NCI-H1105 (cell line): ENCODE measurements at regions not wholly inside any gene's neighbourhood (a gene's known extent, or its start where the extent isn't known, plus 50 kb on each side); places are given as distances from the start of the nearest gene placed in this dataset.

ENCODE experiments used
- DNase-seq: peaks from one replicate; lab custom pipeline; 2025; lab: John Stamatoyannopoulos, UW

DNA sequence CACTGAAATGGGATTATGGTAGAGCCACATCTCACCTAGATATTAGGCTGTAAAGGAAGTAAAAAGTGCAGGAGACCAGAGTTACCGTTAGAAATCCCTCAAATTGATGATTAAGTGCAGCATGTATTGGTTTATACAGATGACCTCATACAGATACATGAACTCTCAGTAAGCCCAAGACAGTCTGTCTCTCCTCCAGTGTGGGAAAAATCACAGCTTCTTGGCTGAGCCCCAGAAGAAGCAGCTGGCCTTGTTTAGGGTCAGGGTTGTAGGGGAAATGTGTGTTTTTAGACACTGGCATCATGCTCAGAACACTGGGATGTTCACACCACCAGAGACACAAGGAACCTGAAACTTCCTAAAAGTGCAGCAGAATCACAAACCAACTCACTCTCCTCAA is 135.9 kb downstream of the KATNIP start:
- DNase-seq = no peak

DNA sequence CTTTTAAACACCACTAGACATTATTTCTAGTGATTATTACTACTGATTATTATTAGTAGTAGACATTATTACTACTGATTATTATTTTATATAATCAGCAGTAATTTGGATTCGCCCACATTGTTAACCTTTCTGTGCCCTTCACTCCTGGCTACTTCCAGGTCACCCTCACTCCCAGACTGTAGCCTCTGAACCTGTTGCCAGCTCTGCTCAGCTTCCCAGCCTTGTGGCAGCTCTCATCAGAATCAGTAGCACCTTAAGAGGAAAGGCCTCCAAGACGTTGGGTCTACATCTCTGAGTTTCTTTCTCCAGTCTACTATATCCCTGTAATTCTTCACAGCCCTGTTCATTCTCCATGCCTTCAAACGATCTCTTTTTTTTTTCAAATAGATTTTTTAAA is 137.0 kb downstream of the KATNIP start:
- DNase-seq = no peak

DNA sequence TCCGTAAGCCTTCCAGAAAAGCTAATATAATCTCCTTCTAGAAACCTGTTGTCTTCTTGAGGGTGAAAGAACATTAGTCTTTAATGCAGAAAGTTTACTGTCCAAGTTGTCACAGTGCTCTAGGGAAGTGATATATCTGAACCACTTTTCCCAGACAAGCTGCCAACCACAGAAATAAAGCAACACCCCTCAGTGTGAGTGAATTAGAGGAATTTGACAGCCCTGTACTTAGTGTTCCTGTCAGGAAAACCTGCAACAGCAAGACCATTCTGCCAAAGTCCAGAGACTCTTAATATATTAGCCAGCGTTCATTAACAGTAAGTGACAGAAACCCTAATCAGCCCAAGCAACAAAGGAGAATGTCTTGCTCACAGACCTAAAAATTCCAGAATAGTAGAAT is 137.7 kb downstream of the KATNIP start:
- no peak for DNase-seq

DNA sequence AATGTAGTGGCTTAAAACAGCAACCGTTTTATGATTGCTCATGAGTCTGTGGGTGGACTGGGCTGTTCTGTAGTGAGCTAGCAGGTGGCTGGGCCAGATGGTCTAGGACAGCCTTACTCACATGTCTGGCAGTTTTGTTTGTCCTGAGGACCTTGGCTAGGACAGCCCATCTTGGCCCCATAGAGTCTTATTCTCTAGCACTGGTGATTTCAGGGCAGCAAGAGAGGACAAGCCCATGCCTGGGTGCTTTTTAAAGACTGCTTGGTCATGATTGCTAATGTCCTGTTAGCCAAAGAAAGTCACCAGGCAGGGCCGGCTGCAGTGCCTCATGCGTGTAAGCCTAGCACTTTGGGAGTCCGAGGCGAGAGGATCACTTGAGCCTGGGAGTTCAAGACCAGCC is 139.8 kb downstream of the KATNIP start:
- DNase-seq = no peak

DNA sequence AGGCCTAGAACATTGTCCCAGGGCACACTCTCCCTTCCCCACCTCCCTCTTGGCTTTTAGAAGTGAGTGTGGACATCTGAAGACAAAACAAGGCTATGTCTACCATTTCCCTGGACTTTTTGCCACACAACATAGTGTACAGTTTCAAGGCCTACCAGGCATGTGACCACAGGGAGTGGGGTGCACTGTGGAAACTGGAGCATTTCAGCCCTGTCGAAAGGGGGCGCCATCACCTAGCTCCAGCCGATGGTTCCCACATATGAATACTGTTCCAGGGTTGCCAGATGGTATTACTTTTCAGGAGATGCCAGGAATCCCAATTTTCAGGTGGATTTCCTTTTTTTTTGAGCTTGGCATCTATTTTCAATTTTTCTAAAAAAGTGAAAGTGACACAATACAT is 140.7 kb downstream of the KATNIP start:
- no peak for DNase-seq

DNA sequence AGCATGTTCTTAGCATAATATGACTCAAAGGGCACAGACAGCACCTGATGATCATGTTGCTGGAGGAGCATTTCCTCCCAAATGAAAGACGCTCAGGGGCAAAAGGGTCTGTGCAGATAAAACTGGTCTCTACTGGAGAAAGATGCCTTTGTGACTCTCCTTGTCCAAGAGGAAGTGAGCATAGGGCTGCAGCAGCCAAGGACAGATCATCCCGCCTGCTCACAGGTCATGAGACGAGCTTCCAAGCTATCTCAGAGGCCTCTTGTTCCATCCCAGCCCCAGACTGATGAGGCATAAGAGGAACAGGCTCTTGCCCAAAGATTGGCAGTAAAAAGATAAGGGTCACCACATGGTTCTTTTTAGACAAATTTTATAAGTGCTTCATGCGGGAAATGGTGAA is 141.8 kb downstream of the KATNIP start:
- no peak for DNase-seq

DNA sequence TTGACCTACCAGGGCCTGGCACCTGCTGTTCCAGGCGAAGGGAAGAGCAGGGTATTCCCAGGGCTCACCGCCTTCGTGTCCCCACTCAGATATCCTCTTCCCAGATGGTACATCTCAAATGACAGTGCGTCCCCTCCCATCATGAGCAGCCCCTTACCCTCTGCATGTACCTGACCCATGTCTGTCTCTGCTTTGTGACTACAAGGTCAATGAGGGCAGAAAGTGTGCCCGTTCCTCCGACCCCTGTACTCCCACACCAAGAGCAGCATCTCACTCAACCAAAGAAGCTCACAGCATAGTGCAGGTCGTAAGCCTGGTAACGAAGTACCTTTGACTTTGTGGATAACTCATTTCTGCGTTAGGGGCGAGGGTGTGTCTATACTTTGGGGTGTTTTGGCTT is 142.6 kb downstream of the KATNIP start:
- no peak for DNase-seq

DNA sequence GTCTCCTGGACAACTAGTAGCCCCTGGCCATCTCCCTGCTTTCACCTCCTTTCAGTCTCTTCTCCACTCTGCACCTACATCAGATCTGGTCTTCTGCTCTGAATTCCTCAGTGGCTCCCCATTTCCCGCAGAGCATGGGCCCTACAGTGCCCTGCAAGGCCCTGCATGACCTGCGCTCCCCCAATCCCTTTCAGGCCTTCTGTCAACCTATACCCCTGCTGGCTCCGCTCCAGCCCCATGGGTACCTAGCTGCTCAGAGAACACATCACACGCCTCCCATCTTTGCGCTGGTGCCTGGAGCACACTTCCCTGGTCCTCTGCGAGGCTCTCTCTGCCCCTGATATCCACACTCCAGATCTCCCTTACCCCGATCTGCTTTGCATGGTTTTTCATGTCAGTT is 145.2 kb downstream of the KATNIP start:
- no peak for DNase-seq

DNA sequence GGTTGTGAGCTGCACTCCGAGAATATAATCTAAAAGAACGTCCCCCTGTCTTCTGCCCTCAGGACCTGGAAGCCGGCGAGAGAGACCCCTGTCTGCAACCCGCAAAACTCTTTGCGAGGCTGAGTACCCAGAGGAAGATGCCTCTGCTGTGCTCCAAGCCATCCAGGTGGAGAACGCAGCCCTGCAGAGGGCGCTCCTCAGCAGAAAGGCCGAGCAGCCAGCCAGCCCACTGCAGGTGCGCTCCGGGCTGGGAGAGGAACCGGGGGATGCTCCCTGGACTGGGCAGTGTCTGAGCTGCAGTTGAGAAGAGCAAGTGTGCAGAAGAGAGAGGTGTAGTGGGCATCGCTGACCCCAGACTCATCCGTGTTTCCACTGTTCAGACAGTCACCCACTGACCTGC is 148.3 kb downstream of the KATNIP start:
- no peak for DNase-seq

DNA sequence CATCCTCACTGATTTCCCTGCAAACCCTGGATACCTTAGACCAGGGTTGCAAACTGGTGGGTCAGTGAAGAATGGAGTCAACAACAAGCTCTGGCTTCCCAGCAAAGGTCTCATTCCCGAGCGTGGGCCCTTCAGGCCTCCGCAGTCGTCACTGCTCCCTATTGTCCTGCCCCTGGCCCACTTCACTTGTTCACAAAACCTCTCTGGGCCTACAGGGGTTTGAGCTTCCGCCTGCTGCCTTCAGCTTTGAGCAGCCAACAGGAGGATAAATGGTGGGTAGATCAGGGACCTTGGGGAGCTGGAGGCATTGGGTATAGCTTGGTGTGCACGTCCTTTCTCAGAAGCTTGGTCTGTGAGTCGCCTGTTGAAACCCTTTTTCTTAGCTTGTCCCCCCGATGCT is 148.8 kb downstream of the KATNIP start:
- no peak for DNase-seq

DNA sequence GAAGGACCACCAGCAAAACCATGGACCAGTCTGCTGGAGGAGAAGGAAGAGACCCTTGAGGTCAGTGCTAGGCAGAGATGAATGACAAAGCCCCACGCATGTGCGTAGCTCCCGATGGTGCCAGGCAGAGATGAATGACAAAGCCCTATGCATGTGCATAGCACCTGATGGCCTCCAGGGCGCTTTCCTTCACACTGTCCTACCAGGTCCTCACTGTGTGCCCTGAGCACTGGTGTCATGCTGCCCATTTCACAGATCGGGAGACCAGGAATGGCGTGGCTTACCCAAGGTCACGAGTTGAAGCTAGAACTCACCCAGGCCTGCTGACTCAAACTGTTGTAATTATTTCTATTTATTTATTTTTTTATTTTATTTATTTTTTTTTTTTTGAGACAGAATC is 149.6 kb downstream of the KATNIP start:
- DNase-seq = no peak

DNA sequence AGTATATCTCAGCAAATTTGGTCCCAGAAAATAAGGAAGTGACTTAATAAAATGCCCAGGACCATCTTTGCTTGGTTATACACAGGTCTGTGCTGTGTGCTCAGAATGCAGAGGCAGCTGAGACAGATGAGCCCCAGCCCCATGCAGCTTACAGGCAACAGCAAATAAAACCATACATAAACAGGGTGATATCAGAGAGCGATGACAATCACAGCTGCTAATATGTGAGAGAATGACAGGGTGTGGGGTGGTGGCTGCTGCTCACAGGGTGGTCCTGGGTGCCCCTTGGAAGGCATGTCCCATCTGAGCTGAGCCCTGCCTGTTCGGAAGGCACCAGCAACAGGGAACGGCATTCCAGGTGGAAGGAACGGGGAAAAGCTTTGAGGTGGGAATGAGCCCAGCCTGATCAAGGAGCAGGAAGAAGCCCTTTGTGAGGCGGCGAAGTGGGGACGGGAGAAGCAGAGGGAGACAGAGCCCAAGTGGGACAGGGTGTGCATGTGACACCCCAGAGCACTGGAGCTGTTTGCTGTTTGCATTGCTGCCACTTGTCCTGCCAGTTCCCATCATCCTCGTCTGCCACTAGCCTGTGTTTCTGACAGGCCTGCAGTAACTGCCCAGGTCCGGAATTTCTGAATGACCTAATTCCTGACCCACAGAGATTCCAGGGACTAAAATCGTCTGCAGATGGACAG is 150.5 kb downstream of the KATNIP start:
- DNase-seq = no peak

DNA sequence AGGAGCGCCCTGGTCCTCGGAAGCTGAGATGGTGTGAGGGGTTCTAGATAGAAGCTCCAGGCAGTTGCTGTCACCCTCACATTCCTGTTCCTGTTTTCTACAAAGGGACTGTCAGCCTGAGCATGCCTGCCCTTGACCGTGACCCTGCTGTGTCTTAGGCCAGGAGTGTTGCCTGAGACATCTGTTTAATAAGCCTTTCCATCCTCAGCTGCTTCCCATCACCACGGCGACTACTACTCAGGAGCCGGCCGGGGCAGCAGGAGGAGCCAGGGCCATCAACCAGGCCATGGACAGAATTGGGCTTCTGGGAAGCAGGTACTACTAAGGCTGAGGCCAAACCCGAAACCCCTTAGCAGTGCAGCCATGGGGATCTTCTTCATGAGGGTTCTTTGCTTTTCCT is 151.4 kb downstream of the KATNIP start:
- DNase-seq = no peak

DNA sequence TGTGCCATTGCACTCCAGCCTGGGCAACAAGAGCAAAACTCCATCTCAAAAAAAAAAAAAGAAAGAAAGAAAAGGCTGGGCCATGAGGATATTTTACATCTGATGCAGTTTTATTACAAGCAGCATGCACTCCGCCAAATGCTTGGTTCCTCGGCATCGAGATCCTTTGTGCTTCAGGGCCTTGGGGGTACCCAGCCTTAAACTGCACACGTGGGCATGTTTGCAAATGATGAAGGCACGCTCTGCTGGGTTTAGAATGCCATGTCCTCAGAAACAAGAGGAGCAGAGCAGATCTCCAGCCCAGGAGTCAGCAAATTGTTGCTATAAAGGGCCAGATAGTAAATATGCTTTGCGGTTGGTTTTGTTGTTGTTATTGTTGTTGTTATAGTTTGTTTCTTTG is 153.2 kb downstream of the KATNIP start:
- DNase-seq = no peak

DNA sequence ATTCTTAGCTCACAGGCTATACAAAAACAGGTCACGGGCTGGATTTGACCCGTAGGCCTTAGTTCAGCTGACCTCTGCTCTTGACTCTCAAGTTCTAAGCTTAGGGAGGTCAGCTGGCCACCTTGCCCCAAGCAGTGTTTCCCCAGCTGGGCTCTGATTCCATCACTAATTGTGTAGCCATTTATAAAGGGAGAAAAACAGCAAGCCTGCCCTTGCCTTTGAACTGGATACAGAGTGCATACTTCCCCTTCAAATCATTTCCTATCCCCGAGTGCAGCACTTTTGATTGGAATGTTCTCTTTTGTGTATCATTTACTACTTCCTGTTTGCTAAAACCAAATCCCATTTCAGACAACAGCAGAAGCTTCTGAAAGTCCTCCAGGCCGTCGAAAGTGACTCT is 153.6 kb downstream of the KATNIP start:
- DNase-seq = no peak

DNA sequence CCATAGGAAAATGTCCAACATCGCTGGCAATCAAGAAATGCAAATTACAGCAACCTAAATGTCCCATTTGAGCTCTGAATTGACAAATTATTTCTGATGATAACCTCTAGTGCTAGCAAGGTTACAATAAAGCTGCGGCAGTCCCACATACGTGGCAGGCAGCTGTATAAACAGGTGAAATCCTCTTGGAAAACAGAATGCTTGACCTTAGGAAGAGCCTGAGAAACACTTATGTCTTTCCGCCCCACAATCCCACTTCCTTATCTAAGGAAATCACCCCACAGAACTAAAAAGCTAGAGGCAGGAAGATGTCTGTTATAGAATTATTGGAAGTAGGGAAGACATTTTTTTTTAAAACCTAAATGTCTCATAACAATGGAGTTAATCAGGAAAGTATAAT is 154.3 kb downstream of the KATNIP start:
- no peak for DNase-seq

DNA sequence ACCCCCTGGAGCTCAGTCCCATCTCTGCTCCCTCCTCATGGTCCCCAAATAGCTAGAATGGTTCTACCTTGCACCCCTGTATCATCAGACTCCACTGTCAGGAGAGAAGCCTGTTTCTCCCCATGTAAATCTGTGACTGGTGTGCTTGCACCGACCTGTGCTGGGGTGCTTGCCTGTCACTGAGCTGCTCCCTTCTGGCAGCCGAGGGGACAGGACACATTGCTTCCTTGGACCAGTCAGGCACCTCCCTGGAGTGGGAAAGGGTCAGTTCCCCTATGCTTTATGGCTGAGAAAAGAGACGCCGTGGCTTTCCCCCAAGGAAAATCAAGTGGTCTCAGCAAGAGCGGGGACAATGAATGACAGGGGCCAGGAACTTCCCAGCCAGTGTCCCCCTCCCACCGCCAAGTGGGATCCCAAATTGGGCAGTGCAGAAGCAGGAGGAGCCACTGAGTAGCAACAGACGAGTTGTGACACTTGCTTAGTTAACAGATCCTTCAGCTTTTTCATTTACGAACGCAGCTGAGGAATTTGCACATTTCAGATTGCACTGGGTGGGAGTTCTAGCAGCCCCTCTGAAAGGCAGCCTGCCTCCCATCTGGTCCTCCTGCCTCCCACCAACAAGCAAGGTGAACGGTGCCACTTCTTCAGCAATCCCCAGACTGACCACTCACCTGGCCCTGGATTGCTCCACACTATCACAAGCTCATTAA is 156.4 kb downstream of the KATNIP start:
- no peak for DNase-seq

DNA sequence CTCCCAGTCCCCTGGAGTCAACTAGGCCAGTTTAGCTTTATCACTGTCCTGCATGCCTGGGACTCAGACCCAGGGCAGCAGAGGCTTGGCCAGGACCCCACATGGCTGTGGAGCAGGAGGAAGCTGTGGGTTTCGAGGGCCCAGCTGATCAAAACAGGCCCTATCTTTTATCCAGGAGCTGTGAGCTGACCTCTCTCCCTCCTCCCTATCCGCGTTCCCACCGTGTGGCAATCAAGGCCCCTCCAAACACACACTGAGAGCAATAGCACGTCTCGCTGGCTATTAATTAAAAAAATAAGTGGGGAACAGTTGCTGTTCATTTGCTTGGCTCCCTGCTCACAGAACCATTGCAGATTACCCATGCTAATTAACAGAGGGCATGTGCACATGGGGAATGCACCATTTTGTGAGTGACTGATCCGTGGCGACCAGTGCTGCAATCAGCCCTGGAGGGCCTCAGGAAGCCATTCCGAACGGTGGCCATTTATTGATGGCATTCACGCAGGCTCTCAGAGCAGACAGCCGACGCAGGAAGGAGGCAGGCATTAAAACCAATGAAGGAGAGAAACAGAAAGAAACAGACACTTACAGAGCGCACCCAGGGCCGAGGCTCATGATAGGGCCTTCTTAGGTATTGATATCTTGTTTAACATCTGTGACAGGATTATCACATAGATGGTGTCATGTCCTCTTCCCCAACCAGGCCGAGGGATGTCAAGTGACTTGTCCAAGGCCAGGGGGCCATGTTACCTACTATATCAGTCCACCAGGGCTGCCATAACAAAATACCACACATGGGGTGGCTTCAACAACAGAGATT is 157.1 kb downstream of the KATNIP start:
- DNase-seq = no peak

DNA sequence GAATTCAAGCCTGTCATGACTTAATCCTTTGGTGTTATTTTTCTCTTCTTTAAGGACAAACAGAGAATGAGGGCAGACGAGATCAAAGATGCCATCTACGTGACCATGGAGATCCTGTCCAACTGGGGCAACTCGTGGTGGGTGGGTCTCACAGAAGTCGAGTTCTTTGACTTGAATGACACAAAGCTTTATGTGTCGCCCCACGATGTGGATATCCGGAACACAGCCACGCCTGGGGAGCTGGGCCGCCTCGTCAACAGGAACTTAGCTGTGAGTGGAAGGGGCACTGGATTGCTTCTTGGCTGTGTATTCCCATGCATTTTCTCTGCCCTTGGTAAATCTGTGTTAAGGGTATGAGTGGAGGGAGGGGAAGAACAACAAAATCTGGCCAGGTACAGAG is 158.7 kb downstream of the KATNIP start:
- DNase-seq = no peak

DNA sequence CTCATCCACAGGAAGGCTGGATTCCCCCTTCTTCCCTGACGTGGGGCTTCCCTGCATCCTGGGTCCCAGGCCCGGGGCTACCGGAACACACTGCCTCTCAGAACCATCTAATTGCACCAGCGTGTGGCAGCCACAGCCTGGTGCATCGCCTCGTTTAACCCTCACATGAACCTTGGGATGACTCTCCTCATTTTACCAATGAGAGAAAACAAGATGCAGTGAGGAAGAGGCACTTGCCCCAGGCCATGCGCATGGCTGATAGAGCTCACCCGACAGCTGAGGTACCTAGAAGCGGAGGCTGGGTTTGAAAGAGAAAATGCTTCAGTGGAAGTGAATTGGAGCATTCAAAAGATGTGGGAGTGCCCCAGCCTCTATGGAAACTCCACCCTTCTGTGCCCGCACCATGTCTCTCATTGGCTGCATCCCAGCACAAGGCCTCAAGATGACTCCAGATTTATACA is 162.3 kb downstream of the KATNIP start:
- DNase-seq = no peak

DNA sequence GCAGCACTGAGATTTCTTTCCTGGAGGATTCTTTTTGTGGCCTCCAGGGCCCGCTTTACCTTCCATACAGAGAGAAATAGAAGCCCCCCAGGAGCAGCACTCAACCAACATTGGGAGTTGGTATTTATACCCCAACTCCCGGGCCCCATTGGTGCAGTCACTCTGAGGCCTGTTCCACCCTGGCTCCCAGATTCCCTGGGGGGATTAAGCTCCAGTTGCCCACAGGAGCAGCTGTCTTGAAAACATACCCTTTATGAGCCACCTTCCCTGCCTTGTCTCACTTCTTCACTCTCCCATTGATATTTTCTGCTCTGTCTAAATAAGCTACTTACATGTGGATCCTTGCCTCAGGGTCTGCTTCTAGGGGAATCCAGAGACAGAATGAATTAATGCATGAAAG is 167.8 kb downstream of the KATNIP start:
- DNase-seq = no peak

DNA sequence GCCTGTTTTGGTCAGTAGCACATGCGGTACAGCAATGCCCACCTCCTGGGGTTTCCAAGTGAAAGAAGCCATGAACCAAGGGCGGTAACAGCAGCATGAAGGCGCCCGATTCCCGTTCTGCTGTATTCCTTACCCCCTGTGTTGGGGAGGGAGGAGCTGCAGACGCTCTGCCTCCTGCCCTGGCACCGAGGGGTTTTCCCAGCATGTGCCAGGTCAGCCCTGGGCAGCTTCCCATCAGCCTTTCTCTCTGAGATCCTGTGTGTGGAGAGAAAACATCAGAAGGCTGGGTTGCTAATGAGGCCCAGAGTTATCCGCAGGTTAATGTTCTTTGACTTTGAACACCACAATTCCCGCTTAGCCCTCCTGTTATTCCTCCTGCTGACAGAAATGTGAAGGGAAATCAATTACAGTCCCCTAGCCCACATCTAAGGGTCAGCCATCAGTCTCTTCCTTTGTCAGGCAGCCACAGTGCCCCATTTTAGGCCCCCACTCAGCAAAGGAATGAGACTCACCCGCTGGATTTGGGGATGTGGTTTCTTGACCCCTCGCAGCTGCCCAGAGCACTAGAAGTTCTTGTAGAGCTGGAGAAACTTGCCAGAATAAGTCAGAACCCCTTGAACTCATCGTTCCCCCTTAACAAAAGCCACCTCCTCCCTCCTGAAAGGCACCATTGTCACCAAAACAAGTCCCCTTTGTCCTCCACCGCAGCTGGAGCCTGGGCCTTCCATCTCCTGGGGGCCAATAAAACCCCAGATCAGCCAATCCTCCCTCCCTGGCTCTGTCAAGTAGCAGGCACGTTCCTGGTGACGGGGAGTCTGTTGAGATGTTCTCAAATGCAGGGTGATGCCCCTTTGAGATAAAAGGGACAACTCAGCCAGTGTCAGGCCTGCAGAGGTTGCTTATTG is 168.5 kb downstream of the KATNIP start:
- no peak for DNase-seq
